COLO668 (cell line): ENCODE measurements at regions not wholly inside any gene's neighbourhood (a gene's known extent, or its start where the extent isn't known, plus 50 kb on each side); places are given as distances from the start of the nearest gene placed in this dataset.
"Not testable (repeated sequence)": the region's sequence is repeated elsewhere in the genome, so short reads cannot be mapped to it uniquely, and the experiment has no call there.

Experiments used
- DNase-seq: peaks from one replicate; lab custom pipeline; 2025; ENCODE audit not compliant: unreplicated experiment; lab: John Stamatoyannopoulos, UW

DNA sequence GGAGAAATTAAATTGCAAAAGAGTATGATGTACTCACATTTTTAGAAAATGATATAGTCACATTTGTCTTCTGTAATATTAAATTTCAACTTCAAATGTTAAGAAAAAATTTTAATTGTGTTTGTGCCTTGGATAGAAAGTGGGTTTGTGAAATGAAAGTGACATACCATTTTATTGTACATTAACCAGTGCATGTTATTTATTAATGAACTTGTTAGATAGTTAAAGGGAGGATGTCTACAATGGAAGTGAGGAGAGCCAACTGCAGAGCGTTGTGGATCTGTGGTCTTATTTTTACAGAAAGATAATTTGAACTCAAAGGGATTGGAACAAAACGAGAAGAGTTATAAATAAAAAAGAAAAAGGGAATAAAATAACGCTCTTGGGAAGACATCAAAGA, 291.7 kb downstream of the ARL4A start:
- DNase-seq, result no peak

- DNase-seq, result no peak
These were observed 294.7 kb downstream of the ARL4A start for GRCh38 chr7:12982178-12982577.

- DNase-seq, result no peak
These were observed 296.7 kb downstream of the ARL4A start for GRCh38 chr7:12984117-12984516.

GRCh38 chr7:12985228-12985627, 297.8 kb downstream of the ARL4A start:
- DNase-seq, result no peak

- DNase-seq, result no peak
These were observed 298.3 kb downstream of the ARL4A start for GRCh38 chr7:12985752-12986151.

DNA sequence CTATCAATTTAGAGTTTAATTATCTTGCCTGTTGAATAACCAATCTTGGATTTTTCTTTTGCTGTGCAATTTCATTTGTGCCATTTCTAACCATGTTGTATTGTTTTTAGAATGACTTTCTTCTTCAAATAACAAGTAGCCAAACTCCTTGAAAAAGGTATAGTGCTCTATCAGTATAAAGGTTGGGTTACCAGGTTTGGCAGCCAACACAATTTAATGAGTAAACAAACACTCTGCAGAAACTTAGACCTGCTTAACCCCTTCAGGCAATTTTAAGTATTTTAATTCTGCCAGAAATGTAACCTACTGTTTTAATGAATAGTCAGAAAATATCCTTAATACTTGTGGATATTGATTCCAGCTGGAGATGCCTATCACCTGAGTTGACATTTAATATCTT, 299.8 kb downstream of the ARL4A start:
- DNase-seq, result no peak

DNA sequence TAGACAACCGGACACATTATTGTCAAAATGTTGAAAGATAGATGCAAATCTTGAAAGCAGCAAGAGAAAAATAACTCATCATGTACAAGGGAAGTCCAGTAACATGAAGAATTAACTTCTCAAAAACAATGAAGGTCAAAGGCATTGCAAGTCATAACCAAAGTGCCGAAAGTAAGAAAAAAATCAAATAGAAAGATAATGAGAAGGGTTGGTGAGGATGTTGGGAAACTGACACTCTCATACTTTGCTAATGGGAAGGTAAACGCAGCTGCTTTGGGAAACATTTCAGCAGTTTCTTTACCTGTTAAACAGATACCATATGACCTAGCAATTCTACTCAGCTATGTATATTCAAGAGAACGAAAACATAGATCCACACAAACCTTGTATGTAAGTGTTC, 303.0 kb downstream of the ARL4A start:
- DNase-seq, result no peak

GRCh38 chr7:12993025-12993424, 305.6 kb downstream of the ARL4A start:
- DNase-seq, result no peak

GRCh38 chr7:12995912-12996469, 308.6 kb downstream of the ARL4A start:
- DNase-seq, result no peak

DNA sequence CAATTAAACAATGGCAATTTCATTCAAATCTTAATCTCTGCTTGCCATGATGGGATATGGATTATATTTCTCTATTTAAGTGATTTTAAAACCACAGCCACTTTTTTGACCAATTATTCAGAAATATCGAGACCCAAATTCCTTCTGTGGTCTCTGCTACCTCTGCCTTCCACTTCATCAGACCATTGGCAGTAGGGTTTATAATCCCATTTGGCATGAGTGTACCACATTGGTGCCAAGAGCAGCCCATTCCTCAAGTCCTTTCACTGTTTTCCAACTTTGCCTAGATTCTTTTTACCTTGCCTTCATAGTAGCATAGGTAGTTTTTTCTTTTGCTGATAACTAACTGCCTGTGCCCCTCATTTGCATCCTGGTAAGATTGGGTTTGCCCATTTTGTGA, 319.9 kb downstream of the ARL4A start:
- DNase-seq, result no peak

GRCh38 chr7:13009517-13009916, 322.1 kb downstream of the ARL4A start:
- no peak for DNase-seq

GRCh38 chr7:13014011-13014410, 326.6 kb downstream of the ARL4A start:
- no peak for DNase-seq

- no peak for DNase-seq
These were observed 328.7 kb downstream of the ARL4A start for GRCh38 chr7:13016036-13016581.

- DNase-seq, result no peak
These were observed 329.3 kb downstream of the ARL4A start for GRCh38 chr7:13016592-13017332.

- no peak for DNase-seq
These were observed 330.0 kb downstream of the ARL4A start for GRCh38 chr7:13017333-13017857.

DNA sequence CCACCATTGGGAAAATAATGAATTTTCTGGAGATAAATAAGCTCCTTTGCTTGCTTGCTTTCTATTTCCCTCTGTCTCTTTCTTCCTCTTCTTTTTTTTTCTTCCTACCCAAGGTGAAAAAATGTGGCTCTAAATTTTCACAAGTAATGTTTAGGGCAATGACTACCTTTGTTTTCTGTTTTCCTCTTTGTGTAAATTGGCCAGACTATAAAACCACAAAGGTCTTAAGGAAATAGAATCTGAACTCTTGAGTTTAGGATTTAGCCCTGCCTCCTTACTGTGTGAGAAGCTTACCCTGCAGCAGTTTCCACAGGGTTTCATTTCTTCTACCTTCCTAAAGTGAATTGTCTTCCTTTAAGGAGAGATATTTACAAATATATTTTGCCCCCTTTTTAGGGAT, 330.4 kb downstream of the ARL4A start:
- no peak for DNase-seq

- no peak for DNase-seq
These were observed 334.3 kb downstream of the ARL4A start for GRCh38 chr7:13021566-13022300.

GRCh38 chr7:13024121-13024674, 336.8 kb downstream of the ARL4A start:
- no peak for DNase-seq

DNA sequence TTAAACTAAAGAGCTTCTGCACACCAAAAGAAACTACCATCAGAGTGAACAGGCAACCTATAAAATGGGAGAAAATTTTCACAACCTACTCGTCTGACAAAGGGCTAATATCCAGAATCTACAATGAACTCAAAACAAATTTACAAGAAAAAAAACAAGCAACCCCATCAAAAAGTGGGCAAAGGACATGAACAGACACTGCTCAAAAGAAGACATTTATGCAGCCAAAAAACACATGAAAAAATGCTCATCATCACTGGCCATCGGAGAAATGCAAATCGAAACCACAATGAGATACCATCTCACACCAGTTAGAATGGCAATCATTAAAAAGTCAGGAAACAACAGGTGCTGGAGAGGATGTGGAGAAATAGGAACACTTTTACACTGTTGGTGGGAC, 337.6 kb downstream of the ARL4A start:
- not testable (repeated sequence) for DNase-seq

DNA sequence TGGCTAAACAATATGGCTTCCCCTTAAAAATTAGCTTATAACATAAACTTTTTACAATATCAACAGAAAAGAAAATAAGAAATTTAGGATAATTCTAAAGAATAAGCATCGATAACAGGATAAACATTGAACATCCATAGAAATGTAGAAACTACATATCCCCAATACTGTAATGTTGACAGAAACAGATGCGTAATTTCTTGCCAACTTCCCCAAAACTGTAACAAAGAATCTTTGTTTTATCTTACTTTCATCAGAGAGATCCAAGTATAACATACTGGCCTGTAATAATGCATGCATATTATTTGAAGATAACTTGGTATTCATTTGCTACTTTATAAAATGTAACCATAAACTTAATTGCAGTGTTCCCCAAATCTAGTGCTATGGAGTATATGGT, 339.9 kb downstream of the ARL4A start:
- DNase-seq, result no peak

DNA sequence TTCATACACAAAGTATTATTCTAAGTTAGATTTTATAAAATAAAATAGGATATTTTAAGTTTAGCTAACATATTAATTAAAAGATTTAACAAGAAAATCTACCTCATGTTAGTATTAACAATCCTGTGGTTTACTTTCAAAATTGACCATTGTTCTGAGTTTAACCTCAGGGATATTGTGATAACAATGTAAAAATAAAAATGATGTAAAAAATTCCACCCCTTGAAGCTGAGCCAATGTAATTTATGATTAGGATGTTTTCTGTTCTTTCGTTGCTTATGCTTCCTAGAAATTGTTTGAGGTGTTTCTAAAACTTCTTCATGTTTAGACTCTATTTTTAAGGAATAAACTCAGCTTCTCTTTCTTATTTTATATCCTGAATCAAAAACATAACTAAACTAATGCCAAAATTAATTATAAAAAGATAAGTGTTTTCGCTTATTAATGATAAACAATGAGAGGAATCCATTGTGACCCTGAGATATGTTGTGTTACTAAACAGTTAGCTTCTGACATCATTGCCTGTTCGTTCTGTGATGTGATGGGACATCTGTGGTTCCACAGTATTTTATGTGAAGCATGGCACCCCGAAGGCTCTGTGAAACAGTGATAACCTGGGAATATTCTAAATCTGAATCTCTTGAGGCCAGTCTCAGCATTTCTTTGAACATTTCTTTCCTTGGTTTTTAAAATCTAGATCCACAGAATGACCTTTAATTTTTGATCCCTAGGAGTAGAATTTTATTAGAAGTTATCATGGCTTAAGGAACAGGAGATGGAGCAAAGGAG, 340.8 kb downstream of the ARL4A start:
- no peak for DNase-seq
